ENCODE measurements at regions not wholly inside any gene's neighbourhood (a gene's known extent, or its start where the extent isn't known, plus 50 kb on each side); places are given as distances from the start of the nearest gene placed in this dataset.

- DNase-seq, result no peak
Measured at GRCh38 chr20:40808936-40809335, 119.9 kb upstream of the MAFB start.

- DNase-seq, result no peak
Measured at GRCh38 chr20:40809361-40809760, 120.3 kb upstream of the MAFB start.

GRCh38 chr20:40810332-40811000 is 121.4 kb upstream of the MAFB start:
- no peak for DNase-seq

- no peak for DNase-seq
Measured at GRCh38 chr20:40811004-40811403, 122.0 kb upstream of the MAFB start.

- no peak for DNase-seq
Measured at GRCh38 chr20:40811660-40812414, 122.8 kb upstream of the MAFB start.

- no peak for DNase-seq
Measured at GRCh38 chr20:40812415-40812925, 123.4 kb upstream of the MAFB start.

- no peak for DNase-seq
Measured at GRCh38 chr20:40813029-40813431, 124.0 kb upstream of the MAFB start.

- no peak for DNase-seq
Measured at GRCh38 chr20:40813708-40814630, 124.9 kb upstream of the MAFB start.

- no peak for DNase-seq
Measured at GRCh38 chr20:40814631-40814960, 125.6 kb upstream of the MAFB start.

GRCh38 chr20:40815156-40816038 is 126.4 kb upstream of the MAFB start:
- no peak for DNase-seq

- no peak for DNase-seq
Measured at GRCh38 chr20:40816039-40816352, 127.0 kb upstream of the MAFB start.

GRCh38 chr20:40821429-40821828 is 132.4 kb upstream of the MAFB start:
- no peak for DNase-seq

GRCh38 chr20:40826699-40827098 is 137.7 kb upstream of the MAFB start:
- DNase-seq, result no peak

GRCh38 chr20:40835321-40835720 is 146.3 kb upstream of the MAFB start:
- DNase-seq, result no peak

GRCh38 chr20:40838509-40838908 is 149.5 kb upstream of the MAFB start:
- DNase-seq, result no peak

- no peak for DNase-seq
Measured at GRCh38 chr20:40843251-40843650, 154.2 kb upstream of the MAFB start.

- DNase-seq, result no peak
Measured at GRCh38 chr20:40844332-40844731, 155.3 kb upstream of the MAFB start.

GRCh38 chr20:40848096-40848495 is 159.1 kb upstream of the MAFB start:
- DNase-seq, result no peak

GRCh38 chr20:40848526-40848925 is 159.5 kb upstream of the MAFB start:
- DNase-seq, result no peak

- no peak for DNase-seq
Measured at GRCh38 chr20:40849456-40849855, 160.4 kb upstream of the MAFB start.

GRCh38 chr20:40851051-40851450 is 162.0 kb upstream of the MAFB start:
- DNase-seq, result no peak

- DNase-seq, result no peak
Measured at GRCh38 chr20:40855269-40855668, 166.2 kb upstream of the MAFB start.

GRCh38 chr20:40856653-40857052 is 167.6 kb upstream of the MAFB start:
- DNase-seq, result no peak

Data from activated CD4-positive, alpha-beta T cell treated with anti-CD3 and anti-CD28 coated beads, Interleukin-10, Interleukin-2, amounts not matched to agents 100 ng/mL and 50 ng/mL, durations not matched to agents 16 hours and 8 hours (primary cell).